HG03039 (cell line): ENCODE measurements at regions not wholly inside any gene's neighbourhood (a gene's known extent, or its start where the extent isn't known, plus 50 kb on each side); places are given as distances from the start of the nearest gene placed in this dataset.
"Not testable (repeated sequence)": the region's sequence is repeated elsewhere in the genome, so short reads cannot be mapped to it uniquely, and the experiment has no call there.

Experiments used
- ATAC-seq: cut with Tn5 transposase; IDR thresholded peaks from one replicate; pipeline ENCODE4 v1.9.1; 2021; ENCODE audit warnings: mild to moderate bottlenecking, moderate library complexity; ENCODE audit not compliant: unreplicated experiment

DNA sequence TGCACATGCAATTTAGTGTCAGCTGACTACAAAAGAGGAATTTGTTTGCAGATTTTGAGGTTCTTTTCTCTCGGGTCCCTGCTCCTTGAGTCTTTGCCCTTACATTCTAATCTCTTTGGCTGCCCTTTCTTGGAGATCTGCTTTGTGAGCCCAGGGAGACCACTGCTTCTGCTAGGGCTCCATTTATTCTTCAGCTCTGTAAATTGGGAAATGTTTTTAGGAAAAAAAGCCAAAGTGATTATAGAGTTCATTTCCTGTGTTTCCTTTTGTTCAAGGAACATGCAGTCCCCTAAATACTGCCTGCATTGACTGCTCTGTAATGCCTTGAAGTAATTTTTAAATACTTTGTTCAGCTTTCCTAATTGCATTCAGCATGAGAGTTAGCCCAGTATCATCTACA lies 197.4 kb downstream of the CSNK1G3 start:
- ATAC-seq: no peak

DNA sequence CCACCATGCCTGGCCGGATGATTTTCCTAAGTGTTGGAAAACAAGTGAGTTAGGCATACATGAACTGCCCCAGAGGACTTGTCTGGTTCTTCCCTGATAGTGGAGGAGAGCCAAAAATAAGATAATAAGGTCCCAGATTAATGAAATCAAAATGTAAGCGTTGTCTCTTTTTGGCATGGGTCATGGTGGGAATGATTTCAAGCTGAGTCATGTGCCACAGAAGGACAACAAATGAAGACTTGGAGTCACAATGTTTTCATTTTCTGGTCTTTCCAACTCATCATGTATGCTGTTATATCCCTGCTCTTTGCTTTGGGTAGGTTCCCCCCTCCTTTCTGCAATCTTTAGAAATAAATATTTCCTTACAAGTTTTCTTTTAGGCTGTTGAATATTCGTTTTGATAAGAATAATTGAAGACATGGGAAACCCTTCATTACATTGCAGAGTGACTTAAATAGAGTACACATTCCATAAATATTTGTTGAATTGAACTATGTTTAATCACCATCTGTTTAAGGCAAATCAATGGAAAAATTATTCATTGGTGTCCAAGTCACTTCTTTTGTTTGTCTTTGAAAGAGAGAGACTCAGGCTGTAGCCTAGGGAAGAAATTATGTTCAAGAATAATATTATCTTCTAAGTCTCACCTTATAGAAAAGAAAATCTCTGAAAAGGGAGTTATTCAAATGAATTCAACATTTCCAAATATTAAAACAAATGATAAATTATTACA lies 196.3 kb downstream of the CSNK1G3 start:
- no peak for ATAC-seq

DNA sequence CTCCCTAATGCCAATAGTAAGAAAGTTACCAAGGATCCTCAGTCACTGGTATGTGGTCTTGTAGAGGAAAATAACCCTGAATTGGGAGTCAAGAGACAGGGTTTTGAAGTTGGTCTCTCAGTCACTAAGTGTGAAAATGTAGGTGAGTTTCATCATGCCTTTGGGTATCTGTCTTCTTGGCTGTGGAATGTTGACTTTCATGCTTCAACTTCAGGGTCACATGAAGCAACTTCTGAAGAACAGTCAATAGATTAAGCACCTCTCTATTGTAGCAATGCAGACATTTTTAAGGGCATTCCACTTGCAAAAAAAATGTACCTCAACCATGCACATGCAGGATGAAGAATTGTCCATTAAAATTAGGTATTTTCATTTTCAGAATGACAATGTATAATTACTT lies 194.6 kb downstream of the CSNK1G3 start:
- no peak for ATAC-seq

- no peak for ATAC-seq
Observed at GRCh38 chr5:123705741-123706140, 193.8 kb downstream of the CSNK1G3 start.

GRCh38 chr5:123701511-123702200 lies 189.7 kb downstream of the CSNK1G3 start:
- no peak for ATAC-seq

DNA sequence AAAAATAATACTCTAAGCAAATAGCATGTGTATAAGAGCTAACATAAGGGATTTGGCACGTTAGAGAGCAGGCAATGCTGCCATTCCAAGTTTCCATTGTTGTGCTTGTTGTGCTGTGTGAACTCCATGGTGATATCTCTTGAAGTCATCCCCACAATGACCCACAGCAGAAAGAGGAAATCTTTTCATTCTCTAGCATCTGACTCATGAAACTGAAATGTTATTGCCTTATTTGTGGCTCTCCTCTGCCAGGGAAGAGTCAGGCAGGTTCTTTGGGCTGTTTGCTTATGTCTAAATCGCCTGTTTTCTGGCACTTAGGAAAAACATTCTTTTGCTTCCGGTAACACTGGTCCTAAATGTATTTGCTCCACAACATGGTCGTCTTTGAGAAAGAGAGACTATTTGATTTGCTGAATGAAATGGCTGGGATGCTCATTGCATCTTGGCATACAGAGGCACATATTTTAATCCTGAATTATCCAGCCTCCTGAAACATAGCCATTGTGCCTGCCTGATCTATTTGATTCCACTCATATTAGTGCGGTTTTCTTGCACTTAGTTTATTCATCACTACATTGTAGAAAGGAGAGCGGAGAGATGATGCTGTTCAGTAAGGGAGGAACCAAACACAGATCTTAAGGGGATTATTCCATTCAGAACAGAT lies 188.8 kb downstream of the CSNK1G3 start:
- ATAC-seq: no peak

DNA sequence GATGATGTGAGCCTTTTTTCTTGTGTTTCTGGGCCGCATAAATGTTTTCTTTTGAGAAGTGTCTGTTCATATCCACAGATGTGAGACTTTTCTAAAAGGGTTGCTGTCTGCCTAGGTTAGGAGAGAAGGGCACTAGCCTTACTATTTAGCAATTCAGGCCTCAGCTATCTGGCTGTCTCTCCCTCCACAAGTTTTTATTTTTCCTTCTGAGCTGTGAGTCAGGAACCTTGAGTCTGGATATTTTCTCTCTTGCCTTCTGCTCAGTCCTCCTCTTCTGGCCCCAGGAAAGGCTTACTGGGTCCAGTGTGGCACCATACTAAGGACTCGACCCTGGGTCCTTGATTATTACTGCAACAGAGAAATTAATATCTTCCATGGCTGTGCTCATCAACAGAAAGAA lies 187.6 kb downstream of the CSNK1G3 start:
- no peak for ATAC-seq

GRCh38 chr5:123698937-123699336 lies 187.0 kb downstream of the CSNK1G3 start:
- not testable (repeated sequence) for ATAC-seq

GRCh38 chr5:123696921-123697341 lies 185.0 kb downstream of the CSNK1G3 start:
- no peak for ATAC-seq

GRCh38 chr5:123690821-123691220 lies 178.8 kb downstream of the CSNK1G3 start:
- no peak for ATAC-seq

DNA sequence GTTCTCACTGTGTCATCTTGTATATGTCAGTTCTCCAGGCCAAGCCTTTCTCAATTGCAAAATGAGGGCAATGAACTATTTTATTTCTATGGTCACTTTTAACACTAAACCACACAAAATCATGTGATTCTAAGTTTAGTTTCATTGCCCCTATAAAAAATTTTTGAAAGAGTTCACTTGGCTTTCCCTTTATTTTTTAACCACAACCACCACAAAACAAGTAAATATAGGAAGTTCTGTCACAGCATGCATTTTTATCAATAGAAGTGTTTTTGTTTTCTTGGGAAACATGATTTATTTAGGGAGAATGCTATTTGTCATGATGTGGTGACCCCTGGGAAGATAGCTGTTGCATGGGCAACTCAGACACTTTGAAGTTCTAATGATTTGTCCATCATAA lies 169.1 kb downstream of the CSNK1G3 start:
- no peak for ATAC-seq

DNA sequence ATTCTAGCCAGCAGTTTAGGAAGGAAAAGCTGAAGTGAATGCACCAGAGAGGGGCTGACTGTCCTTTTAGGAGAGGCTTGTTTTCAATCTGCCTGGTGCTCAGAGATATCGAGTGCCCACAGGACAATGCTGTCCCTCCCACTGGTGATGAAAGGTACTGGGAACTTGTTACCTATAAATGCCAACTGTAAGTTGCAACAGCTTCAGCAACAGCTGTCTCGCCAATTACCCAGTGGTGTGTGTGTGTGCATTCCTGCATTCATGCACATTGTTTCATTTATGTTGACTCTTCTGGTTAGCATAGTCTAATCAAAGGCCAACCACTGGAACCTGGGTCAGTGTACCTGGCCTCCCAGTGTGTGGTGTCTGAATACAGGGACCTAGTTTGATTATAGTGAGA lies 161.1 kb downstream of the CSNK1G3 start:
- ATAC-seq: no peak

DNA sequence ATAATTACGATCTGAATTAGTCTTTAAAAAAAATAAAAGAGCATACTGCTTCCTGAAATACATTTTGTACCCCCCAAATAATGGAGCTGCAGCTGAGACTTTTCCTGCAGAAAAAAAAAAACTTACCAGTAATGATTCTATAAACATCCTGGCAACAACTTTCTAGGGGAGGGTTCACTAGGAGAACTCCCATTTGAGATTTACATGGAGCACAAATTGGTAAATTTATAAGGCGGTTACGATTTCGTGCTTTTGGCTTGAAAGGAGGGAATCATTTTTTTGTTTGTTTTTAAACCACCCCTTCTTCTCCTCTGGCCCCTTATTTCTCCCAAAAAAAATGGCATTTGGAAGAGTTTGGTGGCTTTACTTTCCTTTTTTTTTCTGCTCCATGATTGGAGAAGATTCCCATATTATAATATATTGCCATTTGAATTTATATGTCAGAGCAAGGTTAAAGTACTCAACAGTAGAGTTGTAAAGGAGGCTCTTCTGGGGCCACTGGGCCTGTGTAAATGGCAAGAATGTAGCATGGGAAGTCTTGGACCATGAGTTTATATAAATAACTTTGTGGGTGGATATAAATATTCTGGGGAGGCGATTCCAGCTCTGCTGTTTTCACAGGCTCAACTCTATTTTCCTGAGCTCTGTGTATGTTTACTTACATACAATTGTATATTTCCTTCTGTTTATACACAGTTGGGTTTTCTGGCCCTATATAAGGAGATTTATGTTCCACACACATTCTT lies 159.9 kb downstream of the CSNK1G3 start:
- ATAC-seq: no peak

- no peak for ATAC-seq
Observed at GRCh38 chr5:123671042-123671441, 159.1 kb downstream of the CSNK1G3 start.
